A549 (cell line): ENCODE measurements at regions not wholly inside any gene's neighbourhood (a gene's known extent, or its start where the extent isn't known, plus 50 kb on each side); places are given as distances from the start of the nearest gene placed in this dataset.

Experiments used
- ATAC-seq, 2 experiments: fragments of 200-7000 bp in 1 of 2; fragments of >200 bp in 1 of 2; cut with Nextera tagmentation in 1 of 2; cut with Tn5 transposase in 1 of 2; 3 replicates each; pipeline versions ENCODE4 v1.8.0 to v1.9.1; 2018 to 2020; ENCODE audit warnings: mild to moderate bottlenecking in 1 of 2, moderate library complexity in 1 of 2
- CTCF ChIA-PET: fragments of 300-600 bp; sonication (Branson Sonifier 250); formaldehyde crosslinking; extraction: SDS; loops from one replicate; lab custom pipeline; 2021; ENCODE audit warnings: antibody characterized with exemption, inconsistent platforms; lab: Yijun Ruan, JAX
- POLR2A ChIA-PET: fragments of 350-600 bp; formaldehyde crosslinking; extraction: SDS; loops from one replicate; lab custom pipeline; 2021; ENCODE audit warnings: antibody characterized with exemption, inconsistent platforms; lab: Yijun Ruan, JAX
- DNase-seq, 2 experiments: peaks; one replicate each; pipeline versions ENCODE4 v3.0.0 to v3.0.0-alpha.2; 2011 to 2016; ENCODE audit warnings: low read depth in 1 of 2, low spot score in 1 of 2
- FAIRE-seq: peaks from 2 replicates; lab custom pipeline; 2011; peaks lifted over from hg19 to GRCh38; lab: Jason Lieb, UNC
- H3K27ac ChIP-seq, 2 experiments: fragments of >200 bp; sonication (Bioruptor Twin); formaldehyde crosslinking; 3 replicates each; pipeline ENCODE4 v1.5.1; 2016 to 2017
- H3K4me1 ChIP-seq: fragments of >200 bp; sonication (Bioruptor Twin); formaldehyde crosslinking; 3 replicates; pipeline ENCODE4 v1.6.1; 2016
- H3K4me2 ChIP-seq: fragments of >200 bp; sonication (Bioruptor Twin); formaldehyde crosslinking; 3 replicates; pipeline ENCODE4 v1.6.1; 2016
- H3K4me3 ChIP-seq: fragments of >200 bp; sonication (Bioruptor Twin); formaldehyde crosslinking; 3 replicates; pipeline ENCODE4 v1.5.1; 2016
- H3K9me3 ChIP-seq: fragments of >200 bp; sonication (Bioruptor Twin); formaldehyde crosslinking; 3 replicates; pipeline ENCODE4 v1.6.1; 2016
- ATOH8 ChIP-seq: fragments of 250-450 bp; sonication (Bioruptor Pico); IDR thresholded peaks from 2 replicates; pipeline ENCODE4 v1.5.0; 2020; ENCODE audit warnings: low read depth, mild to moderate bottlenecking, moderate library complexity
- CBX2 ChIP-seq: fragments of 200-600 bp; sonication (generic); IDR thresholded peaks from 2 replicates; pipeline ENCODE4 v1.6.1; 2016; ENCODE audit warnings: low read depth, mild to moderate bottlenecking, borderline replicate concordance
- CBX8 ChIP-seq: fragments of 200-600 bp; sonication (generic); IDR thresholded peaks from 2 replicates; pipeline ENCODE4 v1.6.1; 2016
- CEBPB ChIP-seq, 2 experiments: fragments of >200 bp in 1 of 2; sonication (Bioruptor Twin) in 1 of 2; formaldehyde crosslinking in 1 of 2; IDR thresholded peaks; 2 replicates each; pipeline ENCODE4 v1.6.1; 2012 to 2016
- CHD2 ChIP-seq: fragments of 150-350 bp; IDR thresholded peaks from 2 replicates; pipeline ENCODE4 v1.6.1; 2014; ENCODE audit warnings: low read length; ENCODE audit not compliant: partially characterized antibody
- CHD4 ChIP-seq: fragments of 200-600 bp; sonication (generic); IDR thresholded peaks from 2 replicates; pipeline ENCODE4 v1.6.1; 2016; ENCODE audit warnings: antibody characterized with exemption, mild to moderate bottlenecking, borderline replicate concordance
- CTCF ChIP-seq: fragments of >200 bp; sonication (Bioruptor Twin); formaldehyde crosslinking; IDR thresholded peaks from 3 replicates; pipeline ENCODE4 v1.5.1; 2016
- E2F6 ChIP-seq: IDR thresholded peaks from 2 replicates; pipeline ENCODE4 v1.6.1; 2012; ENCODE audit warnings: low read depth, borderline replicate concordance
- EHMT2 ChIP-seq: fragments of 200-600 bp; sonication (generic); IDR thresholded peaks from 2 replicates; pipeline ENCODE4 v1.6.1; 2016; ENCODE audit warnings: antibody characterized with exemption, low read depth, mild to moderate bottlenecking, moderate library complexity
- ELK1 ChIP-seq: fragments of 150-350 bp; IDR thresholded peaks from 2 replicates; pipeline ENCODE4 v1.6.1; 2014; ENCODE audit warnings: low read depth, mild to moderate bottlenecking, low read length
- FOSB ChIP-seq: fragments of 250-450 bp; sonication (Bioruptor Pico); IDR thresholded peaks from 2 replicates; pipeline ENCODE4 v1.5.0; 2020; ENCODE audit warnings: mild to moderate bottlenecking, moderate library complexity
- HEYL ChIP-seq: fragments of 250-450 bp; sonication (Bioruptor Pico); IDR thresholded peaks from 2 replicates; pipeline ENCODE4 v1.8.0; 2021; ENCODE audit warnings: mild to moderate bottlenecking, moderate library complexity
- HOXA7 ChIP-seq: fragments of 250-450 bp; sonication (Bioruptor Pico); IDR thresholded peaks from 2 replicates; pipeline ENCODE4 v1.5.0; 2020; ENCODE audit warnings: mild to moderate bottlenecking, moderate library complexity
- HOXB13 ChIP-seq: fragments of 250-450 bp; sonication (Bioruptor Pico); IDR thresholded peaks from 2 replicates; pipeline ENCODE4 v1.5.0; 2020; ENCODE audit warnings: low read depth, mild to moderate bottlenecking, moderate library complexity
- HOXB5 ChIP-seq: fragments of 250-450 bp; sonication (Bioruptor Pico); IDR thresholded peaks from 2 replicates; pipeline ENCODE4 v1.5.0; 2020; ENCODE audit warnings: mild to moderate bottlenecking, moderate library complexity
- JUN ChIP-seq, 2 experiments: fragments of >200 bp; sonication (Bioruptor Twin); formaldehyde crosslinking; IDR thresholded peaks; 2 replicates in 1 of 2; 3 replicates in 1 of 2; pipeline ENCODE4 v1.6.1; 2016 to 2017
- KDM5A ChIP-seq: fragments of 200-600 bp; sonication (generic); IDR thresholded peaks from 2 replicates; pipeline ENCODE4 v1.6.1; 2016; ENCODE audit warnings: antibody characterized with exemption, mild to moderate bottlenecking
- MAX ChIP-seq: IDR thresholded peaks from 2 replicates; pipeline ENCODE4 v1.6.1; 2012
- MAZ ChIP-seq: fragments of 150-350 bp; IDR thresholded peaks from 2 replicates; pipeline ENCODE4 v1.6.1; 2014; ENCODE audit warnings: antibody characterized with exemption, low read depth, low read length, borderline replicate concordance
- NFE2L2 ChIP-seq: fragments of 150-350 bp; conservative IDR thresholded peaks from 2 replicates; pipeline ENCODE4 v1.6.1; 2014; ENCODE audit warnings: low read length
- NPAS2 ChIP-seq: fragments of 250-450 bp; sonication (Bioruptor Pico); IDR thresholded peaks from 2 replicates; pipeline ENCODE4 v1.8.0; 2022; ENCODE audit warnings: mild to moderate bottlenecking, moderate library complexity, borderline replicate concordance
- NR3C1 ChIP-seq: fragments of >200 bp; sonication (Bioruptor Twin); formaldehyde crosslinking; IDR thresholded peaks from 3 replicates; pipeline ENCODE4 v1.6.1; 2017
- PHF8 ChIP-seq: fragments of 200-600 bp; sonication (generic); IDR thresholded peaks from 2 replicates; pipeline ENCODE4 v1.6.1; 2016; ENCODE audit warnings: low read depth, mild to moderate bottlenecking, antibody characterized with exemption, moderate library complexity, borderline replicate concordance
- POLR2A ChIP-seq: IDR thresholded peaks from 2 replicates; pipeline ENCODE4 v1.6.1; 2012; ENCODE audit warnings: mild to moderate bottlenecking, low read length
- RCOR1 ChIP-seq: fragments of 150-350 bp; IDR thresholded peaks from 2 replicates; pipeline ENCODE4 v1.6.1; 2014; ENCODE audit warnings: antibody characterized with exemption, low read length, low read depth
- RNF2 ChIP-seq: fragments of 200-600 bp; sonication (generic); IDR thresholded peaks from 2 replicates; pipeline ENCODE4 v1.6.1; 2016; ENCODE audit warnings: low read depth, mild to moderate bottlenecking, antibody characterized with exemption, moderate library complexity, borderline replicate concordance
- SMC3 ChIP-seq: fragments of >200 bp; sonication (Bioruptor Twin); formaldehyde crosslinking; IDR thresholded peaks from 3 replicates; pipeline ENCODE4 v1.6.1; 2018; ENCODE audit warnings: inconsistent platforms
- TFCP2L1 ChIP-seq: fragments of 250-450 bp; sonication (Bioruptor Pico); IDR thresholded peaks from 2 replicates; pipeline ENCODE4 v1.5.0; 2021; ENCODE audit warnings: mild to moderate bottlenecking
- USF2 ChIP-seq: fragments of 450-650 bp; IDR thresholded peaks from 2 replicates; pipeline ENCODE4 v1.6.1; 2014; ENCODE audit warnings: antibody characterized with exemption
- ZNF302 ChIP-seq: fragments of 250-450 bp; sonication (Bioruptor Pico); IDR thresholded peaks from 2 replicates; pipeline ENCODE4 v1.9.0; 2021; ENCODE audit warnings: inconsistent platforms, mild to moderate bottlenecking, moderate library complexity
- WGBS: methylation state at CpG from one replicate; pipeline ENCODE4 v1.1.6; 2017; ENCODE audit errors: missing lambda C conversion rate; 5-methylcytosine and 5-hydroxymethylcytosine counted together

- H3K4me3 ChIP-seq, result no peak overlapping the region
- CTCF ChIA-PET, result no interaction called here
- no peak overlapping the region for H3K4me2 ChIP-seq
- H3K27ac ChIP-seq, result no peak overlapping the region
- FAIRE-seq, result no peak
- TF ChIP-seq KDM5A, result no peak
- TF ChIP-seq CTCF, result no peak
- TF ChIP-seq PHF8, result no peak
- no peak for TF ChIP-seq HOXB13
- no peak for TF ChIP-seq HEYL (CRISPR knock-in tag)
- no peak for TF ChIP-seq CBX2
- no peak for TF ChIP-seq MAX
- no peak for TF ChIP-seq HOXA7 (CRISPR knock-in tag)
- TF ChIP-seq CHD2, result no peak
- TF ChIP-seq FOSB (CRISPR knock-in tag), result no peak
- TF ChIP-seq POLR2A, result no peak
- no peak for TF ChIP-seq CBX8
- TF ChIP-seq SMC3, result no peak
- TF ChIP-seq ZNF302 (CRISPR knock-in tag), result no peak
- TF ChIP-seq E2F6, result no peak
- no peak for TF ChIP-seq JUN (IDR thresholded peaks at IDR 0.05)
- TF ChIP-seq CEBPB (IDR thresholded peaks at IDR 0.05), result no peak
- TF ChIP-seq HOXB5, result no peak
- no peak for TF ChIP-seq ATOH8 (CRISPR knock-in tag)
- TF ChIP-seq, all 56 proteins: peak for 0
- ATAC-seq (no peak), DNase-seq (no peak)
- H3K4me1 ChIP-seq, result peaks cover 17% of the 10 kb centered on the region
- POLR2A ChIA-PET, result no interaction called here
- peaks cover 3% of the 10 kb centered on the region; the same call in 1 of the 3 replicates for H3K9me3 ChIP-seq
Observed at GRCh38 chr22:49500076-49500460, 327.6 kb downstream of the BRD1 start.

GRCh38 chr22:49499433-49500075, 328.1 kb downstream of the BRD1 start:
- Histone ChIP-seq H3K4me2 (no peak overlapping the region), H3K4me3 (no peak overlapping the region), H3K27ac (no peak overlapping the region), H3K9me3 (peaks cover 3% of the 10 kb centered on the region; the same call in 1 of the 3 replicates), H3K4me1 (peaks cover 17% of the 10 kb centered on the region)
- WGBS, result 30% methylated on average over 1 of the region's 1 CpG
- ChIA-PET CTCF (no interaction called here), POLR2A (no interaction called here)
- no peak for ATAC-seq
- DNase-seq, result no peak
- FAIRE-seq, result no peak
- TF ChIP-seq ELK1 (no peak), ATOH8 (CRISPR knock-in tag) (no peak), HEYL (CRISPR knock-in tag) (no peak), NPAS2 (CRISPR knock-in tag) (no peak), HOXA7 (CRISPR knock-in tag) (no peak), MAZ (no peak), CBX8 (no peak), NR3C1 (no peak), EHMT2 (no peak), HOXB5 (no peak), USF2 (no peak), NFE2L2 (no peak), CHD4 (no peak), TFCP2L1 (CRISPR knock-in tag) (no peak), JUN (IDR thresholded peaks at IDR 0.05) (no peak), RCOR1 (no peak), RNF2 (no peak), KDM5A (no peak), CHD2 (no peak), HOXB13 (no peak)
